HEK293T (cell line): ENCODE measurements at regions not wholly inside any gene's neighbourhood (a gene's known extent, or its start where the extent isn't known, plus 50 kb on each side); places are given as distances from the start of the nearest gene placed in this dataset.

ENCODE experiments used
- CTCF ChIA-PET: fragments of 350-600 bp; formaldehyde crosslinking; extraction: SDS; loops from one replicate; lab custom pipeline; 2021; ENCODE audit warnings: antibody characterized with exemption, inconsistent platforms; lab: Yijun Ruan, JAX
- POLR2A ChIA-PET: fragments of 350-600 bp; formaldehyde crosslinking; extraction: SDS; loops from one replicate; lab custom pipeline; 2020; ENCODE audit warnings: antibody characterized with exemption, inconsistent platforms; lab: Yijun Ruan, JAX
- DNase-seq: peaks from one replicate; pipeline ENCODE4 v3.0.0; 2012; ENCODE audit warnings: mixed read lengths; ENCODE audit errors: extremely low spot score
- ARNT ChIP-seq: fragments of 450-650 bp; IDR thresholded peaks from 2 replicates; pipeline ENCODE4 v1.6.1; 2017; ENCODE audit warnings: mild to moderate bottlenecking
- BHLHE40 ChIP-seq: fragments of 450-650 bp; IDR thresholded peaks from 2 replicates; pipeline ENCODE4 v1.6.1; 2016; ENCODE audit warnings: mild to moderate bottlenecking, moderate library complexity, borderline replicate concordance
- CTBP1 ChIP-seq: fragments of 450-650 bp; IDR thresholded peaks from 2 replicates; pipeline ENCODE4 v1.6.1; 2016; ENCODE audit warnings: borderline replicate concordance
- ELF4 ChIP-seq: fragments of 450-650 bp; IDR thresholded peaks from 2 replicates; pipeline ENCODE4 v1.6.1; 2017; ENCODE audit warnings: antibody characterized with exemption
- FOXA1 ChIP-seq: fragments of 450-650 bp; IDR thresholded peaks from 2 replicates; pipeline ENCODE4 v1.6.1; 2016; ENCODE audit warnings: mild to moderate bottlenecking
- FOXK2 ChIP-seq: fragments of 450-650 bp; IDR thresholded peaks from 2 replicates; pipeline ENCODE4 v1.6.1; 2016; ENCODE audit warnings: mild to moderate bottlenecking
- FOXM1 ChIP-seq: fragments of 450-650 bp; IDR thresholded peaks from 2 replicates; pipeline ENCODE4 v1.6.1; 2017; ENCODE audit warnings: mild to moderate bottlenecking, borderline replicate concordance
- HDGF ChIP-seq: fragments of 450-650 bp; IDR thresholded peaks from 2 replicates; pipeline ENCODE4 v1.6.1; 2017; ENCODE audit warnings: antibody characterized with exemption, borderline replicate concordance
- L3MBTL2 ChIP-seq: fragments of 450-650 bp; conservative IDR thresholded peaks from 2 replicates; pipeline ENCODE4 v1.6.1; 2016; ENCODE audit warnings: mild to moderate bottlenecking
- LEF1 ChIP-seq: fragments of 450-650 bp; IDR thresholded peaks from 2 replicates; pipeline ENCODE4 v1.6.1; 2017; ENCODE audit warnings: mild to moderate bottlenecking, borderline replicate concordance
- NFRKB ChIP-seq: fragments of 450-650 bp; IDR thresholded peaks from 2 replicates; pipeline ENCODE4 v1.6.1; 2016; ENCODE audit warnings: mild to moderate bottlenecking, moderate library complexity
- SP1 ChIP-seq: fragments of 450-650 bp; IDR thresholded peaks from 2 replicates; pipeline ENCODE4 v1.6.1; 2017
- SUZ12 ChIP-seq: fragments of 450-650 bp; IDR thresholded peaks from 2 replicates; pipeline ENCODE4 v1.6.1; 2016; ENCODE audit warnings: mild to moderate bottlenecking
- TARDBP ChIP-seq: fragments of 450-650 bp; IDR thresholded peaks from 2 replicates; pipeline ENCODE4 v1.6.1; 2016
- ZNF384 ChIP-seq: fragments of 450-650 bp; IDR thresholded peaks from 2 replicates; pipeline ENCODE4 v1.6.1; 2016
- TF ChIP-seq, protein P1 (sequence below): fragments of 450-650 bp; IDR thresholded peaks from 2 replicates; pipeline ENCODE4 v1.6.1; 2016

DNA sequence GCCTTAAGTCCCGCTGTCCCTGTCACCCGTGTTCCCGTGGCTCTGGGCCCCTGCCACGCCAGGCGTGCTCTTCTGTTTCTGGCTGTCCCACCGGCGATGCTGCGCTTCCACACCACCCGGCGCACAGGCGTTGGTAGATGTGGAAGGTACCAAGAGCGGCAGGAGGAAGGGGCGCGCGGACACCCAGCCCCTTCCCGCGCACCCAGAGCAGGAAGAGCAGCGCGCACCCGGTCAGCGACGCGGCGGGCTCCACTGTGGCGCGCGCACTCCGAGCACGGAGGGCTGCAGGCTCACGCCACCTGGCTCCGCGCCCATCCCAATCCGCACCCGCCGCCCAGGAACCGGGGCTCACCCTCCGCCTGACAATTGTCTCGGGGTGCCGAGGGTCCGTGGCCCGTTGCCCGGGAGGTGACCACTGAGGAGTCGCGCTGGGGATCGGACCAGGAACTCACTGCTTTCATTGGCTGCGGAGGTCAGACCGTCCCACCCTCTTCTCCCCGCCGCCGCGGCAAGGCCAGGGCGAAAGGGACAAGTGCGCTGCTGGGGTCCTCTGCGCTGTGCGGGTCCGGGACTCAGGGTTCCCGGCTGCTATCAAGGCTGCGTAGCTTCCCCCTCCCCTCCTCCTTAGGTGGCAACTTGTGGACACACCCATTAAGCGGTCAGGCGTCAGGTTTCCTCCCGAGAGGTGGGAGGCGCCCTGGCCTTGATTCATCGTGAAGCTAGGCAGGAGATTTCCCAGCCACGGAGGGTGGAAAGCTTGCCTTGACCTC is 121.6 kb upstream of the ZNF92 start:
- TF ChIP-seq LEF1: no peak
- 0 out of 2 replicates have a peak, but pooled peaks have one; percentile 21 for TF ChIP-seq HDGF
- TF ChIP-seq SUZ12: no peak
- TF ChIP-seq SP1: no peak
- no peak for TF ChIP-seq ARNT
- peak; percentile 73 for TF ChIP-seq L3MBTL2
- no peak for TF ChIP-seq NFRKB
- no peak for TF ChIP-seq FOXK2
- TF ChIP-seq FOXM1: no peak
- TF ChIP-seq, protein P1, sequence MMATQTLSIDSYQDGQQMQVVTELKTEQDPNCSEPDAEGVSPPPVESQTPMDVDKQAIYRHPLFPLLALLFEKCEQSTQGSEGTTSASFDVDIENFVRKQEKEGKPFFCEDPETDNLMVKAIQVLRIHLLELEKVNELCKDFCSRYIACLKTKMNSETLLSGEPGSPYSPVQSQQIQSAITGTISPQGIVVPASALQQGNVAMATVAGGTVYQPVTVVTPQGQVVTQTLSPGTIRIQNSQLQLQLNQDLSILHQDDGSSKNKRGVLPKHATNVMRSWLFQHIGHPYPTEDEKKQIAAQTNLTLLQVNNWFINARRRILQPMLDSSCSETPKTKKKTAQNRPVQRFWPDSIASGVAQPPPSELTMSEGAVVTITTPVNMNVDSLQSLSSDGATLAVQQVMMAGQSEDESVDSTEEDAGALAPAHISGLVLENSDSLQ: no peak
- TF ChIP-seq ZNF384: no peak
- TF ChIP-seq ELF4: no peak
- TF ChIP-seq TARDBP: peak; percentile 22; the same call in 1 of the 2 replicates
- TF ChIP-seq FOXA1: no peak
- no peak for TF ChIP-seq BHLHE40
- TF ChIP-seq CTBP1: no peak
- DNase-seq: peak; percentile 70
- ChIA-PET POLR2A (interaction anchor here (0.9 to 1.9 kb wide), 3 partner anchors 11 to 21 kb away, joined by 4 to 9 read pairs (median 5); no protein-coding TSS in a partner anchor), CTCF (interaction anchor here (0.6 kb wide), 1 partner anchor 251 kb away, joined by 3 read pairs; no protein-coding TSS in a partner anchor)

DNA sequence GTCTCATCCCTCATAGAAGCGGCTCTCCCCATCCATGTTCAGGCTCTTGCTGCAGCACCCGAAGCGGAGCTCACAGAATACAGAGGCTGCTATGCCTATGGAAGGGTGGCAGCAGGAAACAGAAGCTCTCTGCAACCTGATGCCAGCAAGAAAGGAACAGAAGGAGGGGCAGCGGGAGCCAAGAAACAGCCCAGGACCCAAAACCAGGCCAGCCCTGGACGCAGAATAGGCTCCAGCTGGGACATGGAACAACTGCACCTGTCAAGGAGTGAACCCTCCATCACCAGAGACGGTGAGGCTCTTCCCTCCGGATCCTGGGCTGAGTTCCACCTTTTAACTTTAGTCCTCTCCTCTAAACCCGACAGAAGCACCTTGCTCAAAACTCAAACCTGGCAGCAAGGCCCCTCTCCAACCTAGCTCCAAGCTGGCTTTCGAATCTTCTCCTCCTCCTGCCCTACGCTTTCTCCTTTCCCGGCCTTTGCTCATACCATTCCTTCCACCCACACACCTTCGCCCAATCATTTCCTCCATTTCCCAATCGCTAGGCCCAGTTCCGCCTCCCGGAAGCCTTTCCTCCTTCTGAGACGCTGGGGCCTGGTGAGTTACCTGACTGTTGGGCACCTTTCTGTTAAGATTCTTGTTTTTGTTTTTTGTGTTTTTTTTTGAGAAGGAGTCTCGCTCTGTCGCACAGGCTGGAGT is 122.8 kb upstream of the ZNF92 start:
- CTCF ChIA-PET: interaction anchor here (0.6 kb wide), 1 partner anchor 250 kb away, joined by 3 read pairs; no protein-coding TSS in a partner anchor
- no peak for DNase-seq
- POLR2A ChIA-PET: interaction anchor here (1.3 kb wide), 1 partner anchor 123 kb away, joined by 3 read pairs; the partner anchor contains the start of gene ZNF92
- no peak for TF ChIP-seq ARNT
- TF ChIP-seq FOXM1: no peak
- no peak for TF ChIP-seq ELF4
- TF ChIP-seq SP1: no peak
- TF ChIP-seq L3MBTL2: no peak
- TF ChIP-seq LEF1: no peak
- no peak for TF ChIP-seq ZNF384
- TF ChIP-seq SUZ12: no peak
- TF ChIP-seq FOXA1: no peak
- TF ChIP-seq BHLHE40: no peak
- TF ChIP-seq, protein P1: no peak
- no peak for TF ChIP-seq CTBP1
- TF ChIP-seq NFRKB: no peak
- TF ChIP-seq TARDBP: no peak
- no peak for TF ChIP-seq HDGF
- no peak for TF ChIP-seq FOXK2

DNA sequence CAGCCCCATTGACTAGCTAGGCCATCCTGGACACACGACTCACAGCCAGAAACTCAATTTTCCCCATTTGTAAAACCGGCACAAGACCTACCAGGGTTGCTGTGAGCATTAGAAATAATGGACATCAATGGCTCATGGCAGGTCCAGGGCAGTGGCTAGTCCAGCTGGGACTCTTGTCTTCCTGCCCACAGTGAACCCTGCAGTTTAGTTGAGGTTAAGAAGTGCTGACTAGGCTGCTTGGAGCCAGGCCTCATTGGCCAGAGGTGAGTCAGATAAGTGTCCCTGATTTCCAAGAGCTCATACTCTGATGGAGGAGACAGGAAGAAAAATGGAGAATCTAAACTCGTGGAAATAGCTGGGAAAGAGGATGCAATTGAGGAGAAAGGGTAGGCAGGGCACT is 123.4 kb upstream of the ZNF92 start:
- ChIA-PET CTCF (no interaction called here), POLR2A (interaction anchor here (1.3 kb wide), 1 partner anchor 123 kb away, joined by 3 read pairs; the partner anchor contains the start of gene ZNF92)
- TF ChIP-seq FOXM1 (no peak), BHLHE40 (no peak), SUZ12 (no peak), L3MBTL2 (no peak), FOXA1 (no peak), LEF1 (no peak), FOXK2 (no peak), ARNT (no peak), ELF4 (no peak), ZNF384 (no peak), NFRKB (no peak), TARDBP (no peak), SP1 (no peak), CTBP1 (no peak), HDGF (no peak)
- TF ChIP-seq, protein P1: no peak
- DNase-seq: no peak

DNA sequence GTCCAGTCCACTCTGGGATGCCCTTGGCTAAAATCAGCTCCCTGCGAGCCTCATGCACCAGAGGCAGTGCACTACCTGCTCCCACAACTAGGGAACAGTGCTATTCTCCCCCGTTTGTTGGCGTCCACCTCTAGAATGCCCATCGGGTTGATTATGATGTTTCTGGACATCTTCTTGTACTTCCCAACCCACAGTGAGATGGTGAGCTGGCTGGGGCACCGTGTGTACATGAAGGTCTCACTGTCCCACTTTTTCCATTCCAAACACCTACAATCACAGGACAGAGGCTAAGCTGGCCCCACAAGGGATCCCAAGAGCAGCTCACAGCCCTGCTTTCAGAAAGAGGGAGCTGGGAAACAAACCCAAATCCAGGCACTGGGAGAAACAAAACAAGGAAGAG is 126.2 kb upstream of the ZNF92 start:
- no peak for DNase-seq
- CTCF ChIA-PET: no interaction called here
- TF ChIP-seq SUZ12 (no peak), SP1 (no peak), ARNT (no peak)
- POLR2A ChIA-PET: no interaction called here

DNA sequence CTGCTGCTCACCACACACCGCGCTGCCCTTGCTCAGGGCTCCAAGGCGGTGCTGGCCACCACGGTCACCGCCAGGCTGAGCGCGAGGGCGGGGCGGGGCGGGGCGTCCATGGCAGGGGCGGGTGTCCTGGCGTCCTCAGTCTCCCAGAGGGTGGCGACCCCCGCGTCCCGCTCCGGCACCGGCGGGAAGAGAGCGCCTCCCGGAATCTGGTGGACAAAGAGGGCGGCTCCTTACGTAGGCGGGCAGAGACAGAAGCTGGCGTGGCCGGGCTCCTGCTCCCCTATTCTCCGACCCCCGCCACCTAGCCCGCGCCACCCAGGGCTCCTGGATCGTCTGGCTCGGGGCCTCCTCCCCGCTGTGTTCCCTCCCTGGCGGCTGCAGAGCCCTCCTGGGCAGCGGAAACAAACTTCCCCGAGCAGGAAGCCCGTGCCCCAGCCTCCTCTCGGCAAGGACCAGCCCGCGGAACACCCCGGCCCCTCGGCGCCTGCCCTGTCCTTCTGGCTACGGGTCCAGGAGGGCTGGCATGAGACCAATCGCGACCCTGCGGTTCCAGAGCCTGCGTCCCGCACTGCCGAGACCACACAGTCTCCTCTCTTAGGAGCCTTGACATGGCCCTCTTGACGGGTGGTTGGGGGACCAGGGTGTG is 133.8 kb upstream of the ZNF92 start:
- ChIA-PET POLR2A (no interaction called here), CTCF (no interaction called here)
- DNase-seq: peak; percentile 30

DNA sequence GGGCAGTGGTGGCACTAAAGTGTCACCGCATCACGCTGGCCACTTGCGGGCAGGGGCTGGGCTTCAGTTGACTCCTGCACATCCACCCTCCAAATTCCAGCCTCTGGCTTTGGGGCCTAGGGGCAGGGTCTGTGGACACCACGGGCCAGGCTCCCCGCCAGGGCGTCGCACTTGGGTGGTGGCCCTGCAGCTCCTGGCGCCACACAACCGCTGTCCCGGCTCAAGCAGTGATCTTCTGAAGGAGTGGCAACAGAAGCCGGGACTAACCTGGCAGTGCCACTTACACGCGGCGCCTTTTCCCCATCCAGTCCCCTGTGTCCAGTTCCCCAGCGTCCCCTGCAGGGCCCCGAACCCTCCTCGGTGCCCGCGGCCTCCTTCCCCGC is 134.3 kb upstream of the ZNF92 start:
- POLR2A ChIA-PET: no interaction called here
- no peak for DNase-seq
- CTCF ChIA-PET: no interaction called here
- TF ChIP-seq FOXK2: no peak
- no peak for TF ChIP-seq LEF1
- no peak for TF ChIP-seq FOXM1
- no peak for TF ChIP-seq HDGF
- TF ChIP-seq CTBP1: no peak
- no peak for TF ChIP-seq L3MBTL2
- no peak for TF ChIP-seq SP1
- no peak for TF ChIP-seq FOXA1
- no peak for TF ChIP-seq ARNT
- TF ChIP-seq, protein P1: no peak
- TF ChIP-seq ZNF384: no peak
- no peak for TF ChIP-seq SUZ12

More for the DNA sequence above, 133.8 kb upstream of the ZNF92 start:
- TF ChIP-seq L3MBTL2 (peak; percentile 33; the same call in 1 of the 2 replicates), CTBP1 (no peak)
